ENCODE measurements at regions not wholly inside any gene's neighbourhood (a gene's known extent, or its start where the extent isn't known, plus 50 kb on each side); places are given as distances from the start of the nearest gene placed in this dataset.

DNA sequence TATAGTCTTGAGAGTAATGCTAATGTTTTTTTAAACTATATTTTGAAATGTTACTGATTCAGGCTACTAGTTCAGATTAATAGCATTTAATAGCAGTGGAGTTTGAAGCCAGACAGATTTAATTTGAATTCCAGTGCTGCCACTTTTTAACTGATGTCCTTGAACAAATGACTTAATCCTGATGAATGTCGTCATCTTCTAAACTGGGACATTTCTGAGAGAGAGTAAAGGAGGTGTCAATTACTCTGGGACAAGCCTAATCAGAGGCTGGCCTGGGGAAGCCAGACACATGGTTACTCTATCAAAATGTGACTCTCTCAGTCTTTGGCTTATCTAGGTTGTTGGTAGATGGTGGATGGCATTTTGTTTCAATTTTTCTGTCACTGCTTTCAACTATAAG, 246.7 kb downstream of the HS3ST3A1 start:
- DNase-seq (ENCODE audit: low read depth, low spot score), result no peak

DNA sequence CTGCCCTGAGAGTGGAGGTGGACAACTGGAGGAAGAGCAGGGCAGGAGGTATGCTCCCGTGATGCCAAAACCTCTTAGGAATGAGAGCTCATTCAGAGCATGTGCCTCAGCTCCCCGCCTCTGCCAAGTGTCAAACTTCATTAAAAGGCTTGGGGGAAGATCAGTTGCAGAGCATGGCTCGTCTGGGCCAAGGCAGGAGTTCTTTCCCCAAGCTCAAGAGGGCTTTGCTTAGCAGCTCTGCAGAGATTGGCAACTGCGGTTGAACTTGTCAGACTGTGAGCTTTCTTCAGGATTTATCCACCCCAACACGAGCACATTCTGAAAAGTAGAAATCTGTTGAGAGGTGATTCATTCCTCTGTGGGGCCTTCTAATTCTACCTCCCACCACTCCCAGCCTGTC, 248.1 kb downstream of the HS3ST3A1 start:
- DNase-seq (ENCODE audit: low read depth, low spot score), result no peak

DNA sequence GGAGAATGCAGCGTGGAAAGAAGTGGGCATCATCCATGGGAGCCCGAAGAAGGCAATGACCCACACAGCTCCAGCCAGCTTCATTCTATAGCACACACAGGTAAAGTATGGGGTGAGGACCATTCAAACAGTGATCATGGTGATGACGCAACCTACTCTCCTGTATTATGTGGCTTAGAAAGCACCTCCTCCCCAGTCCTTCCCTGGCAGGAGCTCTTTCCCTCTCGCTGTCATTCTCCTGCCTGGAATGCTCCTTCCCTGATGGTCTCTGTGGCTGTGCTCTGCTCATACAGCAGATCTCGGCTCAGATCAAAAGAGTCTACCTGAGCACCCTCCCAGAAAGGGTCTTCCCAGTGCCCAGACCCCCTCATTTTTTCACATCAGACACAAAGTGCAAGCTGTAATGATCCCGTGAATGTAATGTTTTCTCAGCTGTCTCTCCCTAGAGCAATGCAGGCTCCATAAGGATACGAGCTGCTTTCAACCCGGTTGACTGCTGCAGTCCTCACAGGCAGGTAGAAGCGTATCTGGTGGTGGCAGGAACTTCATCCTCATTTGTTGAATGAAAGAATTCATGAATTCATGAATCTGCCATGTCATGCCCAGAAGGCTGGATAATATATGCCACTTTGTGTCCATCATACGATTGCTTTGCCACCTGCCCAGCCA, 248.8 kb downstream of the HS3ST3A1 start:
- DNase-seq (ENCODE audit: low read depth, low spot score), result no peak

DNA sequence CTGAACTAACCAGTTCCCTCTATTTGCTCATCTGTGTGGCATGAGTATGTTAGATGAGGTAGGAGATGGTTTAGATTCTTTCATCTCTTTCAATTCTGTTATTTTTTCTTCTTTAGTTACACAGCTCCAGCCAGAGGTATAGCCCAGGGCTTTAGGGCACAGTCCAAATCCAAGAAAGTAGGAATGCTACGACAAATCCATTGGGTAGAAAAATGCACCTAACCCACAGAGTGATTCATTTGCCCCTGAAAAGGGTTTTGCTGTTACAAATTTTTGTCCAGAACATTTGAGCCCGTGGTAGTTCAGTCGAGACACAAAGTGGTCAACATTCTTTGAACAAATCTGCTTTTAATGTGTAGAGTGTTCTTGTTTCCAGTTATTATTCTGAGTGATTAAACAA, 250.7 kb downstream of the HS3ST3A1 start:
- DNase-seq (ENCODE audit: low read depth, low spot score), result no peak

DNA sequence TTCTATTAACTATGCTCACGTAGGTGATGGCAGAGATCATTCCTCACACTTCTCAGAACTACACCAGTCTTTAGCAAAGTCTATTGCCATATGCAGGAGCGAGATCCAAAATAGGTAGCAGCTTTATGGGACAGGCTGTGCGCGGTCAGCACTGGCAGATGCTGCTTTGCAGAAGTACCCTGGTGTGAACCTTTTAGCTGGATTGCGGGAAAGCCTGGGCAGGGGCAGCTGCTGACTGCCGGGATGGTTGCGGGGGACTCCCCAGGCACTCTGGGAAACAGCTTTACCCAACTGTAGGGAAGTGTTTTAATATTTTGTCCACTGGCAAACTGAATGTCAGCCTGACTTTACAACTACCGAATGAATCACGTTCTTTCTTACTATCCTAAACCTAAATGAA, 251.3 kb downstream of the HS3ST3A1 start:
- no peak for DNase-seq (ENCODE audit: low read depth, low spot score)

DNA sequence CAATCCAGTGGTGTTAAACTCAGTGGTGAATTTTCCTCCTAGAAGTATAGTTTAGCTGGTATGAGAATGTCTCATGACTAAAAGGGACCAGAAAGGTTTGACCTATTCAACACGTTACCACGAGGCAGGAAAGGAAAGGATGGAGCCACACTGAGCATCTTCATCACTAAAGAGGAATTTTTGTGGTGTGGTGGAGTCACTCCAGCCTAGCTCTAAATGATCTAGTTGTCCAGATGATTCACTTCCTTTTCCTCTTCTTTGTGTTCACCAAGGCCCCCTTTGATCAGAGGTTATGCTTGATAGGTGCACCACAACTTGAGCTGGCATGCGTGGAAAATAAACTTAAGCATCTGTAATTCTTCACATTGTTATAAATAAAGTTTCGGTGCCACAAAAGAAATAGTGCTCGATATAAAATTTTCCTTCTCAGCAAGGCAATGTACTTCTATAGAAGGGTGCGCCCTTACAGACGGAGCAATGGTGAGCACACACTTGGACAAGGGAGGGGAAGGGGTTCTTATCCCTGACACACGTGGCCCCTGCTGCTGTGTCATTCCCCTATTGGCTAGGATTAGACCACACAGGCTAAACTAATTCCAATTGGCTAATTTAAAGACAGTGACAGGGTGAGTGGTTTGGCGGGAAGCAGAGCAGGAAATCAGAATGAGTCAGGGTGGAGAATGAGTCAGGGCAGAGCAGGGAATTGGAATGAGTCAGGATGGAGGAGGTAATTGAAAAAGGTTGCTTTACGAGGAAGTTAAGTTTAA, 254.6 kb downstream of the HS3ST3A1 start:
- DNase-seq (ENCODE audit: low read depth, low spot score), result no peak

DNA sequence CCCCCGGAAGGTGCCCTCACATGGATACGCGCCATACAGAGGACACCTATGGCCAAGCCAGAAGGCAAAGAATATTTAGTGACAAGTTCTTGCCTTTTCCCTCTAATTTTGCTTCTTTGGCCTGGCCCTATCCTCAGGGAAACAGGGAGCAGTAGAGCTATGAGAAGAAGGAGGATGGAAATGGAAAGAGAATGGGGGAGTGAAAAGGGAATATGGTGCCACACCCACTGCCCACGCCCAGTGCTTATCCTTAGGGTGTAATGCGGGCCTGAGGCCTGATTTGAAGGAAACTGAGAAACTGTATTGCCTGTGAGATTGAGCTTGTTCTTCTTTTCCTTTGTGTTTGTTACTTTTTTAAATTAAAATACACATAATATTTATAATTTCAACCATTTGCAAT, 255.1 kb downstream of the HS3ST3A1 start:
- no peak for DNase-seq (ENCODE audit: low read depth, low spot score)

DNA sequence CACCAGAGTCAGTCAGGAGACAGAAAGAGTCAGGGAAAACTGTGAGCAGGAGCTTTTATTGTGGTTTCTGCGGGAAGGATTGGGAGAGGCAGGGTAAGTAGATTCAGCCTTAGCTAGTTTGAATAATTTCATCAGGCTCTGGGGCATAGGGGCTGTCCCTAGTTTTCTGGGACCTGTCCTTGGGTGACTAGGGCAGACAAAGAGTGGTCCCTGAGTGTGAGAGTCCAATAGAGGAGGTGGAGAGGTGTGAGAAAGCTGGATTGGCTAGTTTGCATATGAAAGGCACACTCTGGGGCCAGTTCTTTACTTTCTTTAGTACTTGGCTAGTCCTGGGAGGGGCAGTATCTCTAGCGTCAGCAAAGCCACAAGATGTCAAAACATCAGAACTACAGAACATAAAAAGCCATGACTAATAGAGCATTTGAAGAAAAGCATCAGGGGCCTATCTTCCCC, 255.6 kb downstream of the HS3ST3A1 start:
- peak; percentile 56 for DNase-seq (ENCODE audit: low read depth, low spot score)

DNA sequence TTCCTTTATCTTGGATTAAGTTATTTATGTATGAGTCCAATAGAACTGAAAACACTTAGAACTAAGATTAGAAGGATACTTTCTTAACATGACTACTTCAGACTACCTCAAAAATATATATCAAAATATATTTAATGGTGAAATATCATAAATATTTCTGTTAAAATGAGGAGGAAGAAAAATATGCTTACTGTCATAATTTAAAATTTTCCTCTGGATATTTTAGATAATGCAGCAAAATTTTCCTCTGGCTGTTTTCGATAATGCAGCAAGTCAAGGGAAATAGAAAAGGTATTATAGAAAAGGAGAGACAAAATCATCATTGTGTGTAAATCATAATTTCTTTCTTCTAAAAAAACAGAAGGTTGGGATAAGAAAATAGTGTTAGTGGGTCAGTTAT, 263.3 kb downstream of the HS3ST3A1 start:
- no peak for DNase-seq (ENCODE audit: low read depth, low spot score)

DNA sequence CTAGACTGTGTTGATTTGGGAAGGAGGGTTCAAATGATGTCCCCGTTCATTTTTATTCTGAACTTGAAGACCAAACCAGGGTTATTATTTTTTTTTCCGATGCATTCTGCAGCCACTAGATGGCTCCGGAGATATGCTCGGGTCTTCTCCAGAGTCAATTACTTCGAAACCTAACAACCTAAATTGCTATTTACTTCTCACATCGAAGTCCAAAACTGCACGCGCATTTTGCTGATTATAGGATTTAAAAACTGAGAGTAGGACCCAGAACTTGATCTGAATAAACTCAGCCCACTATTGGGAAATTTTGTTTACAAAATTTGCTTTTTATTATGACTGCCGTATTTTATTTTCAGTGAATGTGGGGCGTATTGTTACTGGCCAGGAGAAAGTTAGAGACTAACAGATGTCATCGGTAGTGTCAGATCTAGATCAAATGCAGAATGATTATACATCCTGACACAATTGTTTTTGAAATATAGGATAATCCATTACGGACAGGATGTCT, 263.8 kb downstream of the HS3ST3A1 start:
- no peak for DNase-seq (ENCODE audit: low read depth, low spot score)

DNA sequence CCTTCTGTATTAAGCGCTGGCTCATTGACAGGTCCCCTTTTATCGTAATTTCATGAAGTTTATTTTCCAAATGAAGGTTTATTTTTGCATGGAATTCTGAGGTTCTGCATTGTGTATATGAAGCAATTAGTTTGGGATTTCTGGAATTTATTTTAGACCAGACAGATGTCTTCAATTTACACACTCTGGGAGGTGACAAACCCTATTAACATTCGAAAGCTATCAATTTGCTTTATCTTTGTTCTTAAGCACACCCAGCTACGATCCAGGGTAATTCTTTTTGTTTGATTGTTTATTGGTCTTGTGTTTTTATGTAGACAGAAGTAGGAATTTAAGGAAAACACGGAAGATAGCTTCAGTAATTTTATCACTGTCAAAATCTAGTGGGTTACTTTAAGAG, 264.6 kb downstream of the HS3ST3A1 start:
- no peak for DNase-seq (ENCODE audit: low read depth, low spot score)

DNA sequence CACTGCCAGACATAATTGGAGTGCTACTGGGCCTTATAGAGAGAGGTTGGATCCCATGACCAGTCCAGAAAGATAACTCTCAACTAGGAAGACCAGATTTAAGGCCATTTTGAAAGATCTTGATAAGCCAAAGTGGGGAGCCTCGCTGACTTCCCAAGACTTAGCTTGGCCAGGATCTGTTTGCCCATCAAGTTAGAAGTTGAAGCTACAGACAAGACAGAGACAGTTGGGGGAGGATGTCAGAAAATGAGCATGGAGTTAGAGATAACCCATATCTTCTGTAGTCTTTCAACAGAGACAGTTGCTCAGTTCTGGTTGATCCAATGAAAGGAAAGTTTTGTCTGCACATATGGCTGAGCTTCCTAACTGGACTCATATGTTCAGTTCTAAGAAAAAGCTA, 267.4 kb downstream of the HS3ST3A1 start:
- DNase-seq (ENCODE audit: low read depth, low spot score), result no peak

DNA sequence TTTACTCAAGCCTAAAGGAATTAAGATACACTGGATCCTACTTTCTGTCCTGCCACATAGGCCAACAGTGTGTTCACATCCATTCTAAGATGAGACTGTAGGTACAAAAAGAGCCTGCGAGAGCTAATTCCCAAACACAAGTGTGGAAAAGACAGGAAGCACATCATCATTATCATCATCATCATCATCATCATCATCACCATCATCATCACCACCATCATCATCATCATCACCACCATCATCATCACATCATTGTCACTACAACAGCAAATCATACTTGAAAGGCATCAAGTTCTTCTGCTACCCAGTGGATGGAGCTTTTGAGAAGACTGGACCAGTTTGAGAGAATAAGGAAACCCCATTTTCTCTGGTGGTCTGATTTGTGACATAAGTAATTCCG, 268.1 kb downstream of the HS3ST3A1 start:
- no peak for DNase-seq (ENCODE audit: low read depth, low spot score)

DNA sequence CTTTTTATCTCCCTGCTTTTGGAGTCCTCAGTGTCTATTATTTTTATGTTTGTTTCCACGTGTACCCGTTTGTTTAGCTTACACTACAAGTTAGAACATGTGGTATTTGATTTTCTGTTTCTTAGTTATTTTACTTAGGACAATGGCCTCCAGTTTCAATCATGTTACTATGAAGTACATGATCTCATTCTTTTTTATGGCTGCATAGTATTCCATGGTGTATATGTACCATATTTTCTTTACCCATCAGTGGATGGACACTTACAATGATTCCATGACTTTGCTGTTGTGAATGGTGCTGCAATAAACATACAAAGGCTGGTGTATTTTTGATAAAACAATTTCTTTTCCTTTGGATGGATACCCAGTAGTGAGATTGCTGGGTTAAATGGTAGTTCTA, 269.5 kb downstream of the HS3ST3A1 start:
- DNase-seq (ENCODE audit: low read depth, low spot score), result no peak

DNA sequence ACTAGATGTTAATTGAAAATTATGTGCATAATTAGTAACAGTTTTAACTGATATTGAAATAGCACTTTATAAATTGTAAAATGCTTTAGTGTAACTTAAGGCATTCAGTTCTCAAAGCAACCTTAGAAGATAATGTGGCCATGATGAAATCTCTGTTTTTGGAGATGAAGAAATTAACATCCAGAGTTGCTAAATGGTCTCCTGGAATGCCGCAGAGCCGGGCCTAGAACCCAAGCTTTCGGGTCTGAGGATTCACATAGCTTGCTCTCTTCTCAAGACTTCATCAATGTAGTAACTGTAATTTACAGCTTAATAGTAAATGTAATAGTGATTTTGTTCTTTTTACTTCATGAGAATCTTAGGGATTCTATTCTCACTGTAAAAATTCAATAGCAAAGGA, 272.3 kb downstream of the HS3ST3A1 start:
- no peak for DNase-seq (ENCODE audit: low read depth, low spot score)

DNA sequence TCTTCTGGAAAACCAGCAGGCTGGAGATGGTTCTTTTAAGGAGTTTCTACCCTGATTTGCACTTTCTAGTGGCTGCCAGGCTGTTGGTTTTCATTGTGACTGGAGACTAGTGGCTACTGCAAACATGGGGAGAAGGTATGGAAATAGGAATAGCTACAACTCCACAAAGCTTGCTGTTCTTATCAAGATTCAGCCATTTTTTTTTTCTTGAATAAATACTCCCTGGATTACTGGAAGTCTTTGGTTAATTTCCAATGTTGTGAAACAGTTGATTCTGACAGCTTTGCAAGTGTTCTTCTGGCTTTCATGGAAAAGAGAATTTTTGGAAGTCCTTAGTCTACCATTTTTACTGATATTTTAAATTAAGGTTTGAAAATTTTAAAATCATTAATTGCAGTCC, 277.7 kb downstream of the HS3ST3A1 start:
- DNase-seq (ENCODE audit: low read depth, low spot score), result no peak

DNA sequence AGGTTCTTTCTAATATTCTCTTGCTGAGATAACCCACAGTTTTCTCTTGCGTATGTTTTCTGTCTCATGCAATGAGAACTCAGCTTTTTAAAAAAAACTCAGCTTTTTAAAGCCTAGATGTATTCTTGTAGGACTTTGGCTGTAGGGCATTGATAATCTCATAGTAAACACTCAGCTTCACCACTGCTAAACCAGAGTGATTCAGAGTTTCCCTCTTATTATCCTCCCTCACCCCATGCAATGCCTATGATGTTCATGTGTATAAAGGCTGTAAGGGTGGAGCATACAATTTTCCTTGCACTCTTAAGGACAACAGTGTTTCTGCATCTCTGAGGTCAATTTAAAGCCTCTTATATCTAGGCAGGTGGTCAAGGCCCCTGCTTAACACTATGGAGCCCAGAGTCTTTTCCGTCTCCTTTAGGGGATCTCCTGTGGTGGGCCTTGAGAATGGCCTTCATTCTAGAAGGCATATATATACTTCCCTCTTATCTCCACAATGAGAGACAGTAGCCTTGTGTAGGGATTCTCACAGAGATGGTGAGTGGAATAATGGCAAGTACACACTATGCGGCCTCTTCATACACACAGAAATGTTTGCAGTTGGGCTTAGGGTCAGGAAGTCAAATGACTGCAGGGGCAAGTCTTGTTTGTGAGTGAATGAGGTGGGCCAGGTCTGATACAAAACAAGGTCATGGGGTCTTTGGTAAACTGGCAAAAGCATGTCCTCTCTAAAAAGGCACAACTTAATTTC, 279.6 kb downstream of the HS3ST3A1 start:
- DNase-seq (ENCODE audit: low read depth, low spot score), result no peak

DNA sequence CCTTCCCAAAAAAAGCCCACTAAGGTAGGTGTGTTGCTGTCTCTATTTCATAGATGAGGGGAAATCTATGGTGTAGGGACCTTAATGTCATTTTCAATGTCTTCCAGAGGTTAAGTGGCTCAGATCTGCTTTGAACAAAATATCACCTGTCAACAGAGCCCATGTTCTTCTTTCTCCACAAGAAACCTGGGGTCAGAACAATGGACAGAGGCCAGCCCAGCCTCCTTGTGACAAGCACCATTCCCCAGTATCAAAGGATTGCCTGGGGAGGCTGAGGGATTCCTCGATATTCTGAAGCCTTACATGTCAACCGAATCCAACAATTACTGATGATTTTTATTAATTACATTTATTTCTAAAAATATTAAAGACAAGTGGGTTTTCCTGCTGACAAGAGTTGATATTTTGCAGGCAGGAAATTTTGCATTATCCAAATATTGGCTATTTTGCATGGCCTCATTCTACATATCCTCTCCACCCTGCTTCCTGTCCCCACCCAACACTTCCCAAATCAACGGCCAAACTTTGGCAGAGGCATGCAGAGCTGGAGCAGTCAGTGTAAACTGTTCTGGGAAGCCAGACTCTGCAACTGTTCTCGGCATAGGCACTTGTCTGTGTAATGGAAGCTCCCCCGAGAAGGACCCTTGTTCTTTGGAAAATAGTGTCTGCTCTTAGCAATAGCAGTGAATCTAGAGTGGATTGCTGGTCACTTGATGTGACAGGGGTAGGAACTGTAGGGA, 281.5 kb downstream of the HS3ST3A1 start:
- DNase-seq (ENCODE audit: low read depth, low spot score), result no peak

DNA sequence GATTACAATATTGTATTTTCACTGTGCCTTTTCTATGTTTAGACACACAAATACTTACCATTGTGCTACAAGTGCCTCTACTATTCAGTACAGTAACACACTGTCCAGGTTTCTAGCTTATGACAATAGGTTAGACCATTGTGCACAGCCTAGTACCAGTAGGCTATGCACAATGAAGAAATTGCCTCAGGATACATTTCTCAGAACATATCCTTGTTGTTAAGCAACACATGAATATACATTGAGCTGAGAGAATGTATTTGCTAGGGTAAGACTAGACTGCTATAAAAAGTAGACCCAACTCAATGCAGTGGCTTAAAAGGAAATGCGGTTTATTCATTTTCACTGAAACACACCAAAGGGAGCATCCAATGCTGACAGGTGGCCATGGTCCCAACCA, 285.1 kb downstream of the HS3ST3A1 start:
- no peak for DNase-seq (ENCODE audit: low read depth, low spot score)

DNA sequence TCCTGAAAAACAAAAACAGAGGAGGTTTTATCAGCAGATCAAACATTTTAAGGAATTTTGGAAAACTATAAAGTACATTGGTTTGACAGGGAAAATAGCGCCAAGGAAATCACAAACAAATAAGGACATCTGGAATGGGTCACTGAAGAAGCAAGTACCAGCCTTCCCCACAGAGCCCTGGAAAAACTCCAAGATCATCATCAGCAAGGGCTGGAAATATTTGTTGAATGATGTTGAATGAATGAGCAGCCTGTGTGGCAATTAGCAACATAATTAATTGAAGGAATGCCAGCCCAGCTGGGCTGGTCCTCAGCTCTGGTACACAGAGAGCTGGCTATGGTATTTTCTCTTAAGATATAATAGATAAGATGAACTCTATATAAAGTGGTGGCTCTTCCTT, 290.4 kb downstream of the HS3ST3A1 start:
- no peak for DNase-seq (ENCODE audit: low read depth, low spot score)

DNA sequence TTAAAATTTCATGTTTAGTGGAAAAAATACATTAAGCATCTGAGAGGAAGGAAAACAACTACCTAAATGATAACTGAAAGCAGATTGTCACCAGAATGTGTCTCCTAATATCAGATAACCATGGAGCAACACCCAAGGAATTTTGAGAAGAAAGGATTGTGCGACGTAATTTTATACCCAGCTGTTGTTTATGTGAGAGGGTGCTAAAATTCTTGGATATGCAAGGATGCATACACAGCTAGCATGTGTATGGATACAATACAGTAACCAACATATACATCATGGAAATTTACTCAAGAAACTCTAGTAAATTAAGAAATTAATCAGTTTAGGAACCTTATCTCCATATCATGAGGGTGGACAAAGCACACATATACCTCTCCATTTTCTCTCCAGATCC, 290.9 kb downstream of the HS3ST3A1 start:
- no peak for DNase-seq (ENCODE audit: low read depth, low spot score)

All from iPS DF 19.7 (cell line).